Panc1 (cell line): ENCODE measurements at regions not wholly inside any gene's neighbourhood (a gene's known extent, or its start where the extent isn't known, plus 50 kb on each side); places are given as distances from the start of the nearest gene placed in this dataset.
"Not testable (repeated sequence)": the region's sequence is repeated elsewhere in the genome, so short reads cannot be mapped to it uniquely, and the experiment has no call there.

Experiments
- ATAC-seq: fragments of 200-7000 bp; cut with Tn5 transposase; 2 replicates; pipeline ENCODE4 v1.9.1; 2020; ENCODE audit warnings: mild to moderate bottlenecking, moderate library complexity
- BruUV-seq: library from RNA; stranded (reverse); fragments of 400-500 nt; replicated peaks from 2 replicates; lab custom pipeline; 2021; lab: Mats Ljungman, UMichigan
- CTCF ChIA-PET: fragments of 300-600 bp; sonication (Branson Sonifier 250); formaldehyde crosslinking; loops from one replicate; lab custom pipeline; 2022; ENCODE audit warnings: antibody characterized with exemption; lab: Charles Lee
- POLR2A ChIA-PET: fragments of 300-600 bp; sonication (Branson Sonifier 250); formaldehyde crosslinking; loops from one replicate; lab custom pipeline; 2022; ENCODE audit warnings: antibody characterized with exemption; lab: Charles Lee
- DNase-seq: peaks from one replicate; pipeline ENCODE4 v3.0.0-alpha.2; 2010; ENCODE audit warnings: low read depth, low spot score
- H3K27ac ChIP-seq: 2 replicates; pipeline ENCODE4 v1.5.1; 2011; ENCODE audit warnings: mild to moderate bottlenecking, low read length, inconsistent platforms
- H3K27me3 ChIP-seq: fragments of 200-500 bp; sonication (Bioruptor generic); 2 replicates; pipeline ENCODE4 v1.6.0; 2014; ENCODE audit warnings: low read length, inconsistent platforms; ENCODE audit not compliant: control insufficient read depth, insufficient read depth
- H3K36me3 ChIP-seq: fragments of 200-500 bp; sonication (Bioruptor generic); 2 replicates; pipeline ENCODE4 v1.5.1; 2014; ENCODE audit warnings: inconsistent platforms, mild to moderate bottlenecking, low read length, moderate library complexity; ENCODE audit not compliant: control insufficient read depth, insufficient read depth
- H3K4me1 ChIP-seq: 2 replicates; pipeline ENCODE4 v1.5.1; 2011; ENCODE audit warnings: inconsistent platforms, mild to moderate bottlenecking, low read length, moderate library complexity; ENCODE audit not compliant: control insufficient read depth, insufficient read depth
- H3K4me3 ChIP-seq, 2 experiments: 2 replicates each; pipeline ENCODE4 v1.5.1; 2011 to 2012; ENCODE audit warnings: low read depth in 2 of 2, low read length in 2 of 2, mild to moderate bottlenecking in 2 of 2, inconsistent platforms in 1 of 2, moderate library complexity in 1 of 2
- H3K9me3 ChIP-seq: fragments of 200-500 bp; sonication (Bioruptor generic); 2 replicates; pipeline ENCODE4 v1.5.1; 2014; ENCODE audit warnings: low read depth, mild to moderate bottlenecking, inconsistent platforms, low read length, moderate library complexity; ENCODE audit not compliant: control insufficient read depth, insufficient read depth
- in situ Hi-C: cut with HindIII; loops from 2 replicates; pipeline ENCODE4 v1.10.0; 2016; ENCODE audit warnings: low sequenced_read_pairs, low pct_unique_long_range_greater_than_20kb
- intact Hi-C: fragments of 100-400 bp; cut with micrococcal nuclease; formaldehyde crosslinking; loops from one replicate; pipeline ENCODE4 v1.10.0; 2022; ENCODE audit not compliant: unreplicated experiment

DNA sequence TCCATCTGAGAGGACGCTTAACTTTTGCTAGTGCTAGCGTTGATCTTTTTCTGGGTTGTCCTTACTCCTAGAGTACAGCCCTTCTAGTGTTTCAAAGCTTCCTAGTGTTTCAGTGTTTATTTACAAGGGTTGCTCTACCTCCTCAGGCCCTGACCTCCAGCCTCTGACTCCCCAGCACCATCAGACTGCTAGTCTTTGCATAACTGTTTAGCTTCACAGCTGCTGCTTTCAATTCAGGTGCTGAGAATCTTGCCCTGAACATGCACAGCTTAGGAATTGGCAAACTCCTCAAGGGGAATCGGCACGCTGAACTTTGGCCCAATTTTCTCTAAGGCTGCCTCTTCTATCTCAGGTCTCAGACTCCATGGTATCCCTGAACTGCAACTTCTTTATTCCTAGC, 52.9 kb downstream of the OR52B4 start:
- H3K36me3 ChIP-seq, BruUV-seq, H3K4me1 ChIP-seq, CTCF ChIA-PET, H3K4me3 ChIP-seq, ATAC-seq, H3K9me3 ChIP-seq, H3K27me3 ChIP-seq, in situ Hi-C loops, intact Hi-C loops, H3K27ac ChIP-seq, DNase-seq, POLR2A ChIA-PET: not testable (repeated sequence)

DNA sequence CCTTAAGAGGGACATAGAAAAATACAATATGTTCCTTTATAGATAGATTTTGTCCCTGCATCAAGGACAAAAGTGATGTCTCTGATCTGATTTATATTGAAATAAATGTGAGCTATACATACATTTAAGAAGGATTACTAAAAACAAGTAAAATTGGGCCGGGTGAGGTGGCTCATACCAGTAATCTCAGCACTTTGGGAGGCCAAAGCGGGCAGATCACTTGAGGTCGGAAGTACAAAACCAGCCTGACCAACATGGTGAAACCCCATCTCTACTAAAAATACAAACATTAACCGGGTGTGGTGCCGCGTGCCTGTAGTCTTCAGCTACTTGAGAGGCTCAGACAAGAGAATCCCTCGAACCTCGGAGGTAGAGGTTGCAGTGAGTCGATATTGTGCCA, 91.0 kb downstream of the OR52B4 start:
- CTCF ChIA-PET, intact Hi-C loops, in situ Hi-C loops: not testable (repeated sequence)

DNA sequence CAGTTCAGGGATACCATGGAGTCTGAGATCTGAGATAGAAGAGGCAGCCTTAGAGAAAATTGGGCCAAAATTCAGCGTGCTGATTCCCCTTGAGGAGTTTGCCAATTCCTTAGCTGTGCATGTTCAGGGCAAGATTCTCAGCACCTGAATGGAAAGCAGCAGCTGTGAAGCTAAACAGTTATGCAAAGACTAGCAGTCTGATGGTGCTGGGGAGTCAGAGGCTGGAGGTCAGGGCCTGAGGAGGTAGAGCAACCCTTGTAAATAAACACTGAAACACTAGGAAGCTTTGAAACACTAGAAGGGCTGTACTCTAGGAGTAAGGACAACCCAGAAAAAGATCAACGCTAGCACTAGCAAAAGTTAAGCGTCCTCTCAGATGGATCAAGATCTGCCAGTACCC, 117.1 kb downstream of the OR52B4 start:
- ATAC-seq, result peak; percentile 12; the same call in 1 of the 2 replicates
- H3K9me3 ChIP-seq, DNase-seq, H3K27me3 ChIP-seq, H3K27ac ChIP-seq, CTCF ChIA-PET, POLR2A ChIA-PET, H3K4me1 ChIP-seq, BruUV-seq, intact Hi-C loops, H3K36me3 ChIP-seq, in situ Hi-C loops, H3K4me3 ChIP-seq: not testable (repeated sequence)

More for the DNA sequence above, 91.0 kb downstream of the OR52B4 start:
- H3K9me3 ChIP-seq, BruUV-seq, H3K4me1 ChIP-seq, POLR2A ChIA-PET, ATAC-seq, H3K4me3 ChIP-seq, H3K36me3 ChIP-seq, H3K27ac ChIP-seq, DNase-seq, H3K27me3 ChIP-seq: not testable (repeated sequence)

DNA sequence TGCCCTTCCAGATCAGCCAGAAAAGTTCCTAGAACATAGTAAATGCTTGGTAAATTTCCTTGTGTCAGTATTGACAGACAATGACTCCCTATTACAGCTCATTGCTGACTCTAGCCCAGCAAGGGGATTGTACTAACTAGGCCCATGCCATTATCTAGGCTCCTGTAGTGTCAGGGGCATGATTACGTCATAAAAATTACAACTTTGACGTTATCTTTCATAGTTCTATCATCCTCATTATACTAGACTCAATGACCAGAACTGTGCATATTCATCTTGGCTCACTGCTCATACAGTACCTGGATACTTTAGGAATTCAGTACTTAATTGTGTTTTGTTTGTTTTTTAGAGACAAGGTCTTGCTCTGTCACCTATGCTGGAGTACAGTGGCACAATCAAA, 118.7 kb downstream of the OR52B4 start:
- H3K27ac ChIP-seq, H3K36me3 ChIP-seq, BruUV-seq, ATAC-seq, POLR2A ChIA-PET, H3K27me3 ChIP-seq, CTCF ChIA-PET, H3K9me3 ChIP-seq, H3K4me3 ChIP-seq, DNase-seq, H3K4me1 ChIP-seq, intact Hi-C loops, in situ Hi-C loops: not testable (repeated sequence)

DNA sequence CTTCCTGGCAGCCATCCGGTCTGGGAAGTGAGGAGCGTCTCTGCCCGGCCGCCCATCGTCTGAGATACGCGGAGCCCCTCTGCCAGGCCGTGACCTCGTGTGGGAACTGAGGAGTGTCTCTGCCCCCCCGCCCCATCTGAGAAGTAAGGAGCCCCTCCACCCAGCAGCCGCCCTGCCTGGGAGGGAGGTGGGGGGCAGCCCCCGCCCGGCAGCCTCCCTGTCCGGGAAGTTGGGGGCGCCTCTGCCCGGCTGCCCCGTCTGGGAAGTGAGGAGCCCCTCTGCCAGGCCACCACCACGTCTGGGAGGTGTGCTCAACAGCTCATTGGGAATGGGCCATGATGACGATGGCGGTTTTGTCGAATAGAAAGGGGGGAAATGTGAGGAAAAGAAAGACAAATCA, 130.4 kb downstream of the OR52B4 start:
- CTCF ChIA-PET, BruUV-seq, DNase-seq, POLR2A ChIA-PET, ATAC-seq, H3K27me3 ChIP-seq, in situ Hi-C loops, H3K4me3 ChIP-seq, intact Hi-C loops, H3K9me3 ChIP-seq, H3K4me1 ChIP-seq, H3K27ac ChIP-seq, H3K36me3 ChIP-seq: not testable (repeated sequence)

DNA sequence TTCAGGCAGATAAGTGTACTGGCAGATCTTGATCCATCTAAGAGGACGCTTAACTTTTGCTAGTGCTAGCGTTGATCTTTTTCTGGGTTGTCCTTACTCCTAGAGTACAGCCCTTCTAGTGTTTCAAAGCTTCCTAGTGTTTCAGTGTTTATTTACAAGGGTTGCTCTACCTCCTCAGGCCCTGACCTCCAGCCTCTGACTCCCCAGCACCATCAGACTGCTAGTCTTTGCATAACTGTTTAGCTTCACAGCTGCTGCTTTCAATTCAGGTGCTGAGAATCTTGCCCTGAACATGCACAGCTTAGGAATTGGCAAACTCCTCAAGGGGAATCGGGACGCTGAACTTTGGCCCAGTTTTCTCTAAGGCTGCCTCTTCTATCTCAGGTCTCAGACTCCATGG, 124.3 kb downstream of the RRM1 start:
- intact Hi-C loops, POLR2A ChIA-PET, H3K27ac ChIP-seq, H3K9me3 ChIP-seq, BruUV-seq, H3K4me1 ChIP-seq, H3K27me3 ChIP-seq, DNase-seq, H3K36me3 ChIP-seq, H3K4me3 ChIP-seq, in situ Hi-C loops, CTCF ChIA-PET: not testable (repeated sequence)
- ATAC-seq, result peak; percentile 45; the same call in 1 of the 2 replicates
